ENCODE measurements at regions not wholly inside any gene's neighbourhood (a gene's known extent, or its start where the extent isn't known, plus 50 kb on each side); places are given as distances from the start of the nearest gene placed in this dataset.

DNA sequence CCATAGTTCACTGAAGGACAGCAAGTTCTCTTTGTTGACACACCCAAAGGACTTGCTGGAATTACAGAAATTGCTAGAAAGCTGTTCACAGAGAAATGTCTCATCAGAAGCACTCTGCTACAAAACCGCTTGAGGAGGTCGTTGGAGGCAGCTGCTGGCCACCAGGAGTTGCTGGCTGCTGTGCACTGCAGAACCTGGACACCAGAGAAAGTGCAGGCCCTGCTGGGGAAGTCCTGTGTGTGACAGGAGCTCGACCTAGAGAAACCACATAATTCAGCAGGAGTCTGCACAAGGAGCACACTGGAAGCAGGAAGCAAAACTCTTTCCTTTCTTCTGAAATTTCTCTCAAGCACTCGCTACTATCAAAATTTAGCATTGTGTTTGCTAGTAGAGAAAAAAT, 461.5 kb upstream of the GHITM start:
- ChIA-PET POLR2A (ENCODE audit: partially characterized antibody) (no interaction called here), CTCF (ENCODE audit: partially characterized antibody) (interaction anchor here (0.6 to 0.7 kb wide), 2 partner anchors 12 to 627 kb away, joined by 3 read pairs; no protein-coding TSS in a partner anchor)
- Histone ChIP-seq H3K4me2 (ENCODE audit: insufficient read depth in 1 of 2, low read depth in 2 of 2, low read length in 2 of 2) (no peak overlapping the region), H2BK5ac (ENCODE audit: low read depth, low read length) (no peak overlapping the region), H3K36me3 (ENCODE audit: control insufficient read depth in 2 of 4, insufficient read depth in 4 of 4, low read length in 3 of 4) (no peaks in the 10 kb centered on the region), H3K4ac (replicated peaks; ENCODE audit: insufficient read length, low read depth, low read length) (no peak overlapping the region), H3K23me2 (ENCODE audit: low read depth, low read length) (no peaks in the 10 kb centered on the region), H4K8ac (ENCODE audit: extremely low read depth, insufficient read depth, low read length) (no peak overlapping the region), H2BK120ac (replicated peaks; ENCODE audit: low read depth, low read length) (no peak overlapping the region), H3K4me3 (ENCODE audit: extremely low read depth in 1 of 4, insufficient read depth in 2 of 4, low read depth in 3 of 4, low read length in 4 of 4) (no peak overlapping the region), H3K79me2 (ENCODE audit: control insufficient read depth in 1 of 2, insufficient read depth in 2 of 2, low read length in 2 of 2) (no peaks in the 10 kb centered on the region), H3K79me1 (ENCODE audit: low read depth, low read length) (no peaks in the 10 kb centered on the region), H3K27ac (ENCODE audit: low read depth, low read length) (no peak overlapping the region), H3K27me3 (replicated peaks in 1 of 4; ENCODE audit: control insufficient read depth in 3 of 4, extremely low read depth in 1 of 4, insufficient read depth in 3 of 4, low read length in 3 of 4) (no peaks in the 10 kb centered on the region), H2BK15ac (ENCODE audit: low read length) (no peak overlapping the region), H2BK20ac (ENCODE audit: low read length) (no peak overlapping the region), H3K4me1 (replicated peaks in 1 of 4; ENCODE audit: control insufficient read depth in 3 of 4, insufficient read depth in 4 of 4, low read length in 3 of 4) (peaks cover 0 to 3% (median 1%) of the 10 kb centered on the region in 4 experiments; a peak in 1 of 7 replicates), H3K14ac (ENCODE audit: insufficient read length) (no peak overlapping the region), H2AFZ (ENCODE audit: low read length) (no peak overlapping the region; the same call in 1 of the 2 replicates), H2AK5ac (ENCODE audit: low read depth, low read length) (no peak overlapping the region), H3K18ac (ENCODE audit: extremely low read depth, low read length) (no peak overlapping the region), H3K56ac (replicated peaks; ENCODE audit: insufficient read length, low read depth, low read length) (no peak overlapping the region), H4K20me1 (replicated peaks in 1 of 2; ENCODE audit: control insufficient read depth in 1 of 2, insufficient read depth in 2 of 2, low read length in 2 of 2) (no peaks in the 10 kb centered on the region), H3K23ac (ENCODE audit: insufficient read length) (no peak overlapping the region), H3K9ac (replicated peaks in 1 of 4; ENCODE audit: extremely low read depth in 1 of 4, low read depth in 3 of 4, low read length in 3 of 4) (no peak overlapping the region), H2BK12ac (ENCODE audit: low read depth, low read length) (no peak overlapping the region), H4K91ac (replicated peaks; ENCODE audit: insufficient read length, low read length) (no peak overlapping the region), H4K5ac (ENCODE audit: insufficient read length, low read depth, low read length) (no peak overlapping the region), H3K9me3 (ENCODE audit: insufficient read depth in 2 of 2, low read depth in 1 of 2, low read length in 1 of 2) (no peaks in the 10 kb centered on the region)
- WGBS, 2 experiments (ENCODE audit: extremely low coverage in 1 of 2, insufficient coverage in 1 of 2, insufficient read length in 1 of 2, insufficient replicate concordance in 2 of 2, low coverage in 1 of 2, low lambda C conversion rate in 2 of 2, missing lambda C conversion rate in 1 of 2): 63% methylated on average over 4 of the region's 4 CpGs; no CpG with 5 or more reads in 1 of the 2 experiments
- TF ChIP-seq, protein P1, sequence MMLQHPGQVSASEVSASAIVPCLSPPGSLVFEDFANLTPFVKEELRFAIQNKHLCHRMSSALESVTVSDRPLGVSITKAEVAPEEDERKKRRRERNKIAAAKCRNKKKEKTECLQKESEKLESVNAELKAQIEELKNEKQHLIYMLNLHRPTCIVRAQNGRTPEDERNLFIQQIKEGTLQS (IDR thresholded peaks at IDR 0.05; ENCODE audit: insufficient read depth, low read depth, low read length): no peak
- TF ChIP-seq MAFK (IDR thresholded peaks at IDR 0.05; ENCODE audit: low read depth, low read length) (no peak), BRCA1 (IDR thresholded peaks at IDR 0.05; ENCODE audit: low read depth, low read length) (no peak), EP300 (IDR thresholded peaks at IDR 0.05; ENCODE audit: borderline replicate concordance in 1 of 2, low read depth in 2 of 2, low read length in 2 of 2) (no peak), HDAC2 (IDR thresholded peaks at IDR 0.05; ENCODE audit: borderline replicate concordance in 1 of 2, low read depth in 2 of 2, low read length in 2 of 2) (no peak), SRF (IDR thresholded peaks at IDR 0.05; ENCODE audit: low read depth, low read length) (no peak), RAD21 (IDR thresholded peaks at IDR 0.05 in 1 of 2, conservative IDR thresholded peaks at IDR 0.05 in 1 of 2; ENCODE audit: low read depth in 2 of 2, low read length in 2 of 2) (no peak), SUZ12 (IDR thresholded peaks at IDR 0.05; ENCODE audit: low read length) (no peak), KDM1A (IDR thresholded peaks at IDR 0.05; ENCODE audit: borderline replicate concordance, low read length) (no peak), KDM5A (IDR thresholded peaks at IDR 0.05; ENCODE audit: low read length) (no peak), SP1 (IDR thresholded peaks at IDR 0.05; ENCODE audit: low read depth, low read length) (no peak), PHF8 (conservative IDR thresholded peaks at IDR 0.05; ENCODE audit: low read depth, low read length) (no peak), RNF2 (IDR thresholded peaks at IDR 0.05; ENCODE audit: borderline replicate concordance, low read depth, low read length, missing control alignments, poor library complexity, severe bottlenecking) (no peak)
- DNase-seq (ENCODE audit: low read depth in 1 of 2, low spot score in 2 of 2): no peak
- no peak for FAIRE-seq
